ENCODE measurements at regions not wholly inside any gene's neighbourhood (a gene's known extent, or its start where the extent isn't known, plus 50 kb on each side); places are given as distances from the start of the nearest gene placed in this dataset.

DNA sequence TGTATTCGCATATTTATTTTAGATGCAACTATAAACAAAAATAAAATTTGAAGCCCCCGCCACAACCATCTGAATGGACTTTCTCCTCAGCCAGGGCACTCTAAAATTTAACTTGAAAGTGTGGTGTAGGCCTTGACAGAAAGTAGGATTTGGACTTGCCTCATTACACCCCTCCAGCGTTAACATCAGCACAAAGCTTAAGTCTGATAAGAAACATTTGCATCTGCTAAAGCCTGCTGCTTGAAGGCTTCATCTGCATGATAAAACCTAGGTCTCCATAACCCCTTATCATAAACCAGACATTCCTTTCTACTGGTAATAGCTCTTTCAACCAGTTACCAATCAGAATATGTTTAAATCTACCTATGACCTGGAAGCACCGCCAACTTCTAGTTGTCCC is 1046.5 kb downstream of the FAT4 start:
- no peak overlapping the region for H3K4me3 ChIP-seq (ENCODE audit: low read depth, low read length)
- TF ChIP-seq, protein P1, sequence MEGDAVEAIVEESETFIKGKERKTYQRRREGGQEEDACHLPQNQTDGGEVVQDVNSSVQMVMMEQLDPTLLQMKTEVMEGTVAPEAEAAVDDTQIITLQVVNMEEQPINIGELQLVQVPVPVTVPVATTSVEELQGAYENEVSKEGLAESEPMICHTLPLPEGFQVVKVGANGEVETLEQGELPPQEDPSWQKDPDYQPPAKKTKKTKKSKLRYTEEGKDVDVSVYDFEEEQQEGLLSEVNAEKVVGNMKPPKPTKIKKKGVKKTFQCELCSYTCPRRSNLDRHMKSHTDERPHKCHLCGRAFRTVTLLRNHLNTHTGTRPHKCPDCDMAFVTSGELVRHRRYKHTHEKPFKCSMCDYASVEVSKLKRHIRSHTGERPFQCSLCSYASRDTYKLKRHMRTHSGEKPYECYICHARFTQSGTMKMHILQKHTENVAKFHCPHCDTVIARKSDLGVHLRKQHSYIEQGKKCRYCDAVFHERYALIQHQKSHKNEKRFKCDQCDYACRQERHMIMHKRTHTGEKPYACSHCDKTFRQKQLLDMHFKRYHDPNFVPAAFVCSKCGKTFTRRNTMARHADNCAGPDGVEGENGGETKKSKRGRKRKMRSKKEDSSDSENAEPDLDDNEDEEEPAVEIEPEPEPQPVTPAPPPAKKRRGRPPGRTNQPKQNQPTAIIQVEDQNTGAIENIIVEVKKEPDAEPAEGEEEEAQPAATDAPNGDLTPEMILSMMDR (IDR thresholded peaks at IDR 0.05; ENCODE audit: insufficient read depth, low read depth, low read length) = no peak
- no peak for DNase-seq (ENCODE audit: low read depth)

DNA sequence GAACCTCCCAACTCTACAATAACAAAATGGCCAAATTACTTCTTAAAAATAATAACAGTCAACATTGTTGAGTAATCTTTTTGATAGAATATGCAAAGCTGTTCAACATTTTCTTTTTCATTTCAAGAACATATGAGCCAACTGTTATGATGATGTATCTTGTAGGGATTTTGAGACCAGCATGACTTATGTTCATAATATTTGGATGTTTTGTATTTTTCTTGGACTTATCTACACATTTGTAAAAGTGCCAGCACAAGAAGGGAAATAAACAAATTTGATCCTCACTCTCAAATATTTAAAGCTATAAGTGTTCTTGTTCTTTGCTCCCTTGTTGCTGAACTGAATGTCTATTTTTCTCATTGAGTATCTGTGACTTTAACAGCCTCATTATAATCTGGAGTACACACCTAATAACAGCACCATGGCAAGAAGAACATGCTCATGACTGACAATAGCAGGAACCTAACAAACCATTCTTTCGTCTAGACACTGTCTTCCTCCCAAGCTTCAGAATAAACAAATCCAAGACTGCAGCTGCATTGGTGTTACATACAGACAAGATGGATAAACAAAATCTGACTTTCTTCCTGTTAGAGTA is 1049.7 kb downstream of the FAT4 start:
- TF ChIP-seq, protein P1 (IDR thresholded peaks at IDR 0.05; ENCODE audit: insufficient read depth, low read depth, low read length) = no peak
- DNase-seq (ENCODE audit: low read depth) = peak; percentile 48
- H3K4me3 ChIP-seq (ENCODE audit: low read depth, low read length) = no peak overlapping the region

DNA sequence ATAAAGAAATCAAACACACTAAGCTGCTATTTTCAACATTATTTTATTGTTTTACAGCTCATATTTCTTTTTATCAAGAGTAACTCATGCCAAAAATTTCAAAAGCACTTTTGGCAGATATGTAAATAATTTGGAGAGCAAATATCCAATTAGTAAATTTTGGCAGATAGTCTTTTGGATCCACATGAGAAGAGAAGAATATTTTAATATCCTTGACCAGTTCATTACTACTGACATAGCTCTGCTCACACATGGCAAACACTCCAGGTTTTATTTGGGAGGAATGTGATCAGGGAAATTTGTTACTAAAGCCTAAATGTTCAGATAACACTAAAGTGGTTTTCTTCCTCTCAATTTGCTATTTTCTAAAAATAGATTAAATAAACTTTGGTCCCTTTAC is 1054.3 kb downstream of the FAT4 start:
- no peak overlapping the region for H3K4me3 ChIP-seq (ENCODE audit: low read depth, low read length)
- no peak for DNase-seq (ENCODE audit: low read depth)
- TF ChIP-seq, protein P1 (IDR thresholded peaks at IDR 0.05; ENCODE audit: insufficient read depth, low read depth, low read length) = no peak

DNA sequence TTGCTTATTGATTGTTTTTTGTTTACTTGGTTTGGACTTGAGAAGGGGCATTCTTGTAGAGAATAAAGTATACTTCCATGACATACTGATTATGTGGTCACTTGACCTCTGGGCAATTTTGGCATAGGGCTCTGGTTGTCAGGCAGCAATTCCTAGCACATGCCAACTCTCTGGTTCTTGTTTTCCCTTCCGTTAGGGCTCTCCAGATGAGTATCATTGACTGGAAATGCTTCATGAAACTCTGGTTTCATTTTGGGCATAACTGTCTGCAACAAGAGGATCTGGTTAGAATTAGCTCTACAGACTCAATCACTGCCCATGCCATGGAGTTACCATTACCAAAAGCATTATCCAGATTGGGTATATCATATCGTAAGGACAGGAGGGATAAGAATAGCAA is 1057.9 kb downstream of the FAT4 start:
- TF ChIP-seq, protein P1 (IDR thresholded peaks at IDR 0.05; ENCODE audit: insufficient read depth, low read depth, low read length) = no peak
- DNase-seq (ENCODE audit: low read depth) = no peak
- H3K4me3 ChIP-seq (ENCODE audit: low read depth, low read length) = no peak overlapping the region

DNA sequence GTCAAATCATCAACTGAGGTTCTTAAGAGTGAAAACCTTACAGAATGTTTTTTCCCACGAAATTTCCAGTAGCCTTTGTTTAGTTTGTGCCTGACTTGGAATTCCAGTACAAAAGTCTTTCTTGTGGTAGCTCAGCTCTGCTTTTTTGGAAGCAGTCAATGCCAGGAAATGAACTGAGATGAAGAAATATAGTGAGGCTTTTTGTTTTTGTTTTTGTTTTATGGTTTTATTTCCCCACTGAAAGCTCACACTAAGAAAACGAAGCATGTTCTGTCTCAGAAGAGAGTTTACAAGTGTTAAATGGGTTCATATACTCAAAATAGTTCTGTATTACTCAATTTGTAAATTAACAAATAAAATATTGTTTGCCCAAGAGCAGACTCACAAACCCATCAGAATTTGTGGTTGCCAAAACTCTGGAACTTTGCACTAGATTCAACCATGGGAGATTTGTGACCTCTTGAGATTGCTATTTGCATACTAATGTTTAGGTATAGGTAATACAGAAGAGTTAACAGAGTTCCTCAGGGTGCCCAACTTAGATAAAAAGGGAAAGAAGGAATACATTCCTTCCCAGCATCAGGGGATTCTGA is 1060.8 kb downstream of the FAT4 start:
- H3K4me3 ChIP-seq (ENCODE audit: low read depth, low read length) = no peak overlapping the region
- TF ChIP-seq, protein P1 (IDR thresholded peaks at IDR 0.05; ENCODE audit: insufficient read depth, low read depth, low read length) = no peak
- DNase-seq (ENCODE audit: low read depth) = peak; percentile 79

DNA sequence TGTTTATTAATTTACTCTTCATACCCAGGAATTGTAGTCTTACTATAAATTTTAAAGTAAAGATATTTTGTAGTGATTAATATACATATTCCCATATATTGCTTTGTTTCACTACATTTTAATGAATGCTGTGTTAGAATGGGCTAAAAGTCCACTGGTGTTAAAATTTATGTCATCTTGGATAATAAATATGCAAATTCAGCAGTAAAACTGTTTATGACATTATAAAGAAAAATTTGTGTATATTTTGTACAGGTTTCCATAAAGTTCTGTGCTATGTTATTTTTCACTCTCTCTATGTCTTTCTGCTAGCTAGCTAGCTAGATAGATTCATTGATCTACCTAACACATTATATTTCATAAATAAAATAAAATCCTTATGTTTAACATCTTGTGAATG is 1071.2 kb downstream of the FAT4 start:
- no peak for DNase-seq (ENCODE audit: low read depth)
- TF ChIP-seq, protein P1 (IDR thresholded peaks at IDR 0.05; ENCODE audit: insufficient read depth, low read depth, low read length) = no peak
- H3K4me3 ChIP-seq (ENCODE audit: low read depth, low read length) = no peak overlapping the region

DNA sequence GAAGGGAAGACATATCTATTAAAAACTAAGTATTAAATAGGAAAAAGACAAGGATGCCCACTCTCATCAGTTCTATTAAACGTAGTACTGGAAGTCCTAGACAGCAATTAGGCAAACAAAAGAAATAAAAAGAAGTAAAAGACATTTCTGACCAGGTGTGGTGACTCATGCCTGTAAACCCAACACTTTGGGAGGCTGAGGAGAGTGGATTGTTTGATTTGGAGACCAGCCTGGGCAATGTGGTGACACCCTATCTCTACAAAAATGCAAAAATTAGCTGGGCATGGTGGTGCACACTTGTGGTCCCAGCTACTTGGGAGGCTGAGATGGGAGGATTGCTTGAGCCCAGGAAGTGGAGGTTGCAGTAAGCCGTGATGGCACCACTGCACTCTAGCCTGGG is 1071.8 kb downstream of the FAT4 start:
- DNase-seq (ENCODE audit: low read depth) = no peak
- no peak overlapping the region for H3K4me3 ChIP-seq (ENCODE audit: low read depth, low read length)
- TF ChIP-seq, protein P1 (IDR thresholded peaks at IDR 0.05; ENCODE audit: insufficient read depth, low read depth, low read length) = no peak

Data from fibroblast of villous mesenchyme (primary cell).